GM12872 (cell line): ENCODE measurements at regions not wholly inside any gene's neighbourhood (a gene's known extent, or its start where the extent isn't known, plus 50 kb on each side); places are given as distances from the start of the nearest gene placed in this dataset.

Experiments
- TF ChIP-seq, protein P1 (sequence below): IDR thresholded peaks from 3 replicates; pipeline ENCODE4 v1.5.1; 2011; ENCODE audit warnings: low read depth, mild to moderate bottlenecking, low read length, moderate library complexity; ENCODE audit not compliant: insufficient read depth

DNA sequence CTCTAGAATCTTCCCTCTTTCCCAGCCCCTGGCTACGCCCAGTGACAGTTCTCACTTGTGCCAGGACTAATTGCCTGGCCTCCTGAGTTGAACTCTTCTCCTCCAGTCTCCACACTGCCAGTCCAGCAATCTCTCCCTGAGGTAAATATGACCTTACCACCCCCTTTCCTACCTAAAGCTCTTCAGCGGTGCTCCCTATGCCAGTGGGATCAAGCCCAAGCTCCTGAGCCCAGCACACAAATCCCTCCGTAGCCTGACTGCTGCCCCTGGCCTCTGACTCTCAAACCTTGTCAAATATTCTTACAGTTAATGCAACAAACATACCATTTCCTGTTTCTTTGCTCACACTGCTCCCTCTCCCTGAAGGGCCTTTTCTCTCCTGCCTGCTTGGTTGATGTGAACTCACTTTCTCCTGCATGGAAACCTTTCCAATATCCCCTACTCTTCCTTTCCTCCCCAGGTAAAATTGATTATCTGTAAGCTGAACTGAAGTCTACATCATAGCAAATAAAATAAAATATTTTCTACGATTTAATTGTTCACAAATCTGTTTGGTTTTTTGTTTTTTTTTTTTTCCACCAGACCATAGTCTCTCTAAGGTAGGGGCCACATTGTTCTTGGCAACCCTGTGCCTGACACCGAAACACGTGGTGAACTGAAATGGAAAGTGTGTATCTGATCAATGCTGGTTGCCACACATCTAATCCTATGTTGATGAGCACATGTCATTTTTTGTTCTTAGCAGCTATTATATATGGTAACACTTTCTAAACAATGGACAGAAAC is 147.5 kb downstream of the SLC38A6 start:
- TF ChIP-seq, protein P1, sequence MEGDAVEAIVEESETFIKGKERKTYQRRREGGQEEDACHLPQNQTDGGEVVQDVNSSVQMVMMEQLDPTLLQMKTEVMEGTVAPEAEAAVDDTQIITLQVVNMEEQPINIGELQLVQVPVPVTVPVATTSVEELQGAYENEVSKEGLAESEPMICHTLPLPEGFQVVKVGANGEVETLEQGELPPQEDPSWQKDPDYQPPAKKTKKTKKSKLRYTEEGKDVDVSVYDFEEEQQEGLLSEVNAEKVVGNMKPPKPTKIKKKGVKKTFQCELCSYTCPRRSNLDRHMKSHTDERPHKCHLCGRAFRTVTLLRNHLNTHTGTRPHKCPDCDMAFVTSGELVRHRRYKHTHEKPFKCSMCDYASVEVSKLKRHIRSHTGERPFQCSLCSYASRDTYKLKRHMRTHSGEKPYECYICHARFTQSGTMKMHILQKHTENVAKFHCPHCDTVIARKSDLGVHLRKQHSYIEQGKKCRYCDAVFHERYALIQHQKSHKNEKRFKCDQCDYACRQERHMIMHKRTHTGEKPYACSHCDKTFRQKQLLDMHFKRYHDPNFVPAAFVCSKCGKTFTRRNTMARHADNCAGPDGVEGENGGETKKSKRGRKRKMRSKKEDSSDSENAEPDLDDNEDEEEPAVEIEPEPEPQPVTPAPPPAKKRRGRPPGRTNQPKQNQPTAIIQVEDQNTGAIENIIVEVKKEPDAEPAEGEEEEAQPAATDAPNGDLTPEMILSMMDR = no peak

DNA sequence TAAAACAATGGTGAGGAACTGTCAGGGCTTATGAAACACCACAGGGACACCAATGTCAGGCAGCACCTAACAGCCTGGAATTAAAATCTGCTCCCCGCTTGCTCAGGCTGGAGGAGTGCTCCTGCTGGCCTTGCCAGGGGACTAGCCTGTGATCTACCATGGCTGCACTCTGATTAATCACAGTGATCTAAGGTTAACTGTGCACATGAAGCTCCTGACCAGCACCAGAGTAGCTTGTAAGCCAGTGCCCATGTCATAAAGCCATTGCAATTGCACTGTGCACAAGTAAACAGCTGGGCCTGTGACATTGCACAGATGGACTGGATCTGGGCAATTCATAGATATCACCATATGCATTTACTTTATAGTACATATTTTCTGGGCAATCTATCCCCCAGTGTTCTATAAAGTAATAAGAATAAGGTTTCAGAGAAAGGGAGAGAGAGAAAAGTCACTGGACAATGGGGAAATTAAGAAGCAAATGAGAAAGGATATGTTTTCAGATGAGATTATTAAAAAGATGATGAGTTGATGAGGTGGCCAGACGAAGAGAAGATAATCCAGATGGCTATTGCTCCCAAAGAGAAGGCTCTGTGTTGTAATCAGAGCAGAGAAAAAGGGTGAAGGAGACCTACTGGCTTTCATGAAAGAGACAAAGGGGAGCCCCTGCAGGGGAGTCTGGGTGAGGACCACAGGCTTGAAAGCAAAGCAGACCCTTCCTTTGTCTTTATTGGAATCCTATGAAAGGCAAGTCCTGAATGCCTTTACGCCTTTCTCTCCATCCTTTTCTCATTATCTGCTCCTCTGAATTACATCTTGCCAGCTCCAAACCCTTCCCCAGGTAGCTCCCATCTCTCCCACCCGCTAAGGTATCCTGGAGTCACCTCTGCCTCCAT is 145.8 kb downstream of the SLC38A6 start:
- TF ChIP-seq, protein P1 = no peak

DNA sequence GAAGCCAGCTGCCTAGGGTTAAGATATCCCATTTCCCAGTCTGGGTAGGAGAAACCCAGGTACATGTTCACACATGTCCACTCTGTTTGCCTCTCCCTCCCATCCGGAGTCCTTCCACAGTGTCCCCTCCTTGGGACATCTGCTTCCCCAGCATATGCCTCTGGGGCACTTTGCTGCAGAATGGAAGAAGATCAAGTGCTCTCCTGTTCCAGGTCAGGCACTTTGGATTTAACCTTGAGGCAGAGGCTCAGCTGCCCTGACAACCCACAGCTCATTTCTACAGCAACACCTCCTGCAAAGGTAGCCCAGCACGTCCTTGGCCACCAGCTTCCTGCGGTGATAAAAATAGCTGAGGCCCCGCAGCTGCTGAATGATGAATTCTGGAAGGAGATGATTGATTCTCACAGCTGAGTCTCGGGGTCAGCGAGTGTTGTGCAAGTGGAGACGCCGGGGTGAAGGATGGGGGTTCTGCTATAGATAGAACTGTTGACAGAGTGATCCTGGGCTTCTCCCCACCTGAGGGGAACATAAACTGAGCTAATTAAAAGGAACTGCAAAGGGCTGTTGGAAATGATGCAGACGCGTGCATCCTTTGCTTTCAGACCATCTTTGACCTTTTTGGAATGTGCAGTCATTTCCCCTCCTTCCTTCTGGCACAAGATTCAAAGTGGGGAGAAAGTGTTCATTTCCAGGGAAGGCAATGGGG is 145.0 kb downstream of the SLC38A6 start:
- TF ChIP-seq, protein P1 = no peak

DNA sequence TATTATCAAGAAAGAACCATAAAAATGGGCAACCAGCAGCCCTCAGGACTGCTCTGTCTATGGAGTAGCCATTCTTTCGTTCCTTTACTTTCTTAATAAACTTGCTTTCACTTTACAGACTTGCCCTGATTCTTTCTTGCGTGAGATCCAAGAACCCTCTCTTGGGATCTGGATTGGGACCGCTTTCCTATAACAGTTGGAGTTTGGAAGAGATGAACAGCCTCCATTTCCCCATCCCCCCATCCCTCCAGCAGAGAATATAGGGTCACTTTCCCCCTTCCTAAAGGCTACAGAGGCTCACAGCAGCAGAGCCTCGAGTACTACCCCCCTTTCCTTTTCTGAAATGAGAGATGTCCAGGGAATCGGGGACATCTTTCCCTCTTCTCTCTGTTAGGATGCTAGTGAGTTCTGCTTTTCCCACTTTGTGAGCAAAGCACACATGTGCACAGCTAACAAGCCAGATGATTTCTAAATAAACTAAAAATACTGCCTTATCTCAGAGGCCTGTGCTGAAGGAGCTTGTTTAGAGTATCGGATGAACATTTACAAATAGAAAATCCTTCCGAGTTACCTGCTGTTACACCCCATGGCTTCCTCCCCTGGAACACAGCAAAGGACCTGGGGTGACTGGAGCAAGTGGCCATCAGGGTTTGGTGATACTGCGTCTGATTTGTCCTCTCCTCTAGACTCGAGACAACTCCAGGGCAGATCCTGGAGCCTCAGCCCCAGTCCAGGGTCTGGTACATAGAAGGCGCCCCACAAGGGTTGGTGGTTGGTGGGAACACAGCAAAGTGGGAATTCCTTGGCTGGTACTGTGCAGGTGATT is 144.2 kb downstream of the SLC38A6 start:
- TF ChIP-seq, protein P1 = no peak

DNA sequence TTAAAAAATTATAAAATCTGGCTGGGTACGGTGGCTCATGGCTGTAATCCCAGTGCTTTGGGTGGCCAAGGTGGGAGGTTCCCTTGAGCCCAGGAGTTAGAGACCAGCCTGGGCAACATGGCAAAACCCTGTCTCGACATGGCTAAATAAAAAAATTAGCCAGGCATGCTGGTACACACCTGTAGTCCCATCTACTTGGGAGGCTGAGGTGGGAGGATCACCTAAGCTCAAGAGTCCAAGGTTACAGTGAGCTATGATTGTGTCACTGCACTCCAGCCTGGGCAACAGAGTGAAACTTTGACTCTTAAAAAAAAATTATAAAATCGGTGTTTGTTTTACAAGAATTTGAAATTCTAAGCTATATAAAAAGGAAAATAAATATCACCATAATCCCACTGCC is 141.8 kb downstream of the SLC38A6 start:
- TF ChIP-seq, protein P1 = no peak

DNA sequence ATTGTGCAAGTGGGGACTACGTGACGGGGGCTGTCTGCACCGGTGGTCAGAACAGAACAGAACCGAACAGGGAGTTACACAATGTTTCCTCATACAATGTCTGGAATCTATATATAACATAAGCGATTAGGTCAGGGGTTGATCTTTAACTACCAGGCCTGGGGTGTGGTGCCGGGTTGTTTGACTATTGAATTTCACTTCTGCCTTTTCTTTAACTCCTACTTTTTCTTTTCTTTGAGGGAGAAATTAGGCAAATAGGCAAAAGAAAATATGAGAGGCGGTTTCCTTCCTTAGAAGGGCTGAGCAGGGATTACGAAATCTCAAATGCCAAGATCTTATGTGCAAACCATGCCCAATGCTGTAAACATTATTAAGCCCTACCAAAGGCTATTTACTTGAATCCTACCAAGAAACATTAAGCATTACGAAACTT is 140.3 kb downstream of the SLC38A6 start:
- TF ChIP-seq, protein P1 = no peak
